ENCODE measurements at regions not wholly inside any gene's neighbourhood (a gene's known extent, or its start where the extent isn't known, plus 50 kb on each side); places are given as distances from the start of the nearest gene placed in this dataset.

DNA sequence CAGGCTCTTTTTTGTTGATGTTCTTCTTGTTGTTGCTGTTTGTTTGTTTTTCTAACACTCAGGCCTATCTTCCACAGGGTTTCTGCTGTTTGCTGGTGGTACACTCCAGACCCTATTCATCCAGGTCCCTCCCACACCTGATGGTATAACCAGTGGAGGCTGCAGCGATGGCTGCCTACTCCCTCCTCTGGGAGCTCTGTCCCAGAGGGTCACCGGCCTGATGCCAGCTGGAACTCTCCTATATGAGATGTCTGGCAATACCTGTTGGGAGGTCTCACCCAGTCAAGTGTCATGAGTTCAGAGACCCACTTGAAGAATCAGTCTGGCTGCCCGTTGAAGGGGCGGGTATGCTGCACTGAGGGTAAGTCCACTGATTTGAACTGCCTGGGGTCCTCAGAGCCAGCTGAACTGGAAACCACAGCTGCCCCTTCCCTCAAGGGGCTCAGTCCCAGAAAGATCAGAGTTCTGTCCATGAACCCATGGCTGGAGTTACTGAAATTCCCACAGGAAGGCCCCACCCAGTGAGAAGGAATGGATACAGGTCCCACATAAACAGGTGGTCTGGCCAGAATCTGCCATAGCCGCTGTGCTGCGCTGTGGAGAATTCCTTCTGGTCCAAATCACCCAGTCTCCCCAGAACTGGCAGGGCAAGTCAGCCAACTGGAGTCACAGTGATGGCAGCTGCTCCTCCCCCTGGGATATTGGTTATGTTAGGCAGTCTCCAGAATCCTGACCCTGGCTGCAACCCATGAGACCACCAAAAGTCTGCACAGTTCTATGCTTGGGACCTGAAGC is 664.4 kb downstream of the FRK start:
- no peak for DNase-seq

- no peak for DNase-seq
These were observed 666.9 kb downstream of the FRK start for GRCh38 chr6:115393821-115394220.

DNA sequence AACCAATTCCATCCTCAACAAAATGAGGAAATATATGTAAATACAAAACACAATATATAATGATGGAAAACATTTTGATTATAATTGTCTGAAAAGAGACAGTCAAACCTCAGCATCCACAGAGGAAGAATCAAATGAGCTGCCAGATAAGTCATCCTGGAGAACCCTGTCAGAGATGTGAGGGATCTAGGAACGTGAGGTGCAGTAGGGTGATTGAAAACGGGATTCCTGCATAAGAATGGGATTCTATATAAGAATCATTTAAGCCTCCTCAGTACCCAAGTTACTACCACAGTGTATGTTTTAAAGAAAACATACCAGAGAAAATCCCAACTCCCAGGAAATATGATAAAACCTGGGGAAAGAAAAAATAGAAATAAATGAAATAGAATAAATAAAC is 690.5 kb downstream of the FRK start:
- DNase-seq: no peak

DNA sequence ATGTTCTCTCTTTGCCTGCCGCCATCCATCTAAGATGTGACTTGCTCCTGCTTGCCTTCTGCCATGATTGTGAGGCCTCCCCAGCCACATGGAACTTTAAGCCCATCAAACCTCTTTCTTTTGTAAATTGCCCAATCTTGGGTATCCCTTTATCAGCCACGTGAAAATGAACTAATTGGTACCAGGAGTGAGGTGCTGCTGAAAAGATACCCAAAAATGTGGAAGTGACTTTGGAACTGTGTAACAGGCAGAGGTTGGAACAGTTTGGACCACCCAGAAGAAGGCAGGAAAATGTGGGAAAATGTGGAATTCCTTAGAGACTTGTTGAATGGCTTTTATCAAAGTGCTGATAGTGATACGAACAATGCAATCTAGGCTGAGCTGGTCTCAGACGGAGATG is 694.9 kb downstream of the FRK start:
- no peak for DNase-seq

DNA sequence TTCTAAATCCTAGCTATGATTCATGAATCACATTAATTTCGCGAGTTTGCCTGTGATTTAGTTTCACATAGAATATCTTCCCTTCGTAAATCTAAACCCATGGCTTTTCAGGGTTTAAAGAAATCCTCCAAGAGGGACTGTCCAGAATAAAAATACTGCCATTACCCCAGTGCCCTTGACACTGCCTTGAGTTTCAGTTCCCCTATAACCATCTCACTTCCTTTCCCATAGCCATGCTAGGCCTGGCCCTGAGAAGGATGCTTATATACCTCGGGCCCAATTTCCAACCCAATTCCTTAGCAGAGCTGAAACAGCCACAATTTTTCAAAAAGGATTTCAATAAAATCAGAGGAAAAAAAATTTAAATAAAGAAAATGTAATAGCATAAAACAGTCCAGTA is 697.3 kb downstream of the FRK start:
- DNase-seq: no peak

GRCh38 chr6:115362234-115362633 is 698.5 kb downstream of the FRK start:
- DNase-seq: no peak

- DNase-seq: peak; percentile 67
These were observed 699.9 kb downstream of the FRK start for GRCh38 chr6:115360602-115361325.

DNA sequence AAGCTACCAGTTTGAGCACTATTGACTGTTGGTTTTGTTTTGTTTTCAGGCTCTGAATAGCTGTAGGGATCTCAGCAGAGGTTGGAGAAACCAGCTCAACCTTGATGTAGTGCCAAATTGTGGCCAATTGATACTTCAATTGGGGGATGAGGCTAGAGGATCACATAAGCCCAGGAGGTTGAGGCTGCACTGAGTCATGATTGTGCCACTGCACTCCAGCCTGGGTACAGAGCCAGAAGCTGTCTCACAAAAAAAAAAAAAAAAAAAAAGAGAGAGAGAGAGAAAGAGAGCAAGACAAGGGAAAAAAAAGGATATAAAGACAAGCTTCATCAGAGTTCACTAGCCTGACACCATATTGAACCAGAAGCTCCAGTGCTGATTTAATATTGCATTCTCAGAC is 702.1 kb downstream of the FRK start:
- no peak for DNase-seq

- no peak for DNase-seq
These were observed 704.3 kb downstream of the FRK start for GRCh38 chr6:115356371-115356770.

- DNase-seq: no peak
These were observed 737.7 kb downstream of the FRK start for GRCh38 chr6:115323001-115323400.

DNA sequence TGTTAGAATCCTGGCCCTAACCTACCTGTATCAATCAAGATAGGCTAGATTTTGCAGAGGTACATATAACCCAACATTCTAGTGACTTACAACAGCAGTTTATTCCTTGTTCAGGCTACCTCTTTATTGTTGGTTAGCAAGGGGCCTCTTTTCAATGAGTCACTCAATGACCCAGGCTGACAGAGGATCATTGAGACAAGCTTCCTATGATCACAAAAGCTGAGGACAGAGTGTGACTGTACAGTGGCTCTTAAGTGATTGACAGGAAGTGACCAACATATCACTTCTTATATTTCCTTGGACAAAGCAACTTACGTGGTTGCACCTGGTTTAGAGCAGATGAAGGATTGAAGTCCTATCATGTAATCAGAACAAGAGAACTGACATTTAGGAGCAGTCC is 740.9 kb downstream of the FRK start:
- no peak for DNase-seq

DNA sequence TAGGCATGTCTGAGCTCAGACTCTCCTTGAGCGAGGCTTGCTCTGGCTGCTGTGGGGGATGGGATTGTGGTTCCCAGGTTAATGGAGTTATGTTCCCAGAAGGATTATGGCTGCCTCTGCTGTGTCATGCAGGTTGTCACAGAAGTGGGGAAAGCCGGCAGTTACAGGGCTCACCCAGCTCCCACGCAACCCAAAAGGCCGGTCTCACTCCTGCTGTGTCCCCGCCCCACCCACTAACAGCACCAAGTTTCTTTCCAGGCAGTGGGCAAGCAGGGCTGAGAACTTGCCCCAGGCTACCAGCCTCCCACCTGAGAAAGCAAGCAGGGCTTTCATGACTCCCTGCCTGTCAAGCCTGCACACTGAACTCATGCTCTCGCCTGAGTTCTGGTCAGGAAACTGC is 750.5 kb downstream of the FRK start:
- no peak for DNase-seq

DNA sequence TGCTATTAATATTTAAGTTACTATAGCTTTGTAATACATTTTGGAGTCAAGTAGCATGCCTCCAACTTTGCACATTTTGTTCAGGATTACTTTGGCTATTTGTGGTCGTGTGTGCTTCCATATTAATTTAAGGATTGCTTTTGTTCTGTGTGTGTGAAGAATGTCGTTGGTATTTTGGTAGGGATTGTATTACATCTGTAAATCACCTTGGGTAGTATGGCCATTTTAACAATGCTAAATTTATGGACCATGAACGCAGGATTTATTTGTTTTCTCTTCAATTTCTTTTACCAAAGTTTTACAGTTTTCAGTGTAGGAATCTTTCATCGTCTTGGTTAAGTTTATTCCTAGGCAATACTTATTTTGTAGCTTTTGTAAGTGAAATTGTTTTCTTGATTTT is 758.0 kb downstream of the FRK start:
- DNase-seq: no peak

DNA sequence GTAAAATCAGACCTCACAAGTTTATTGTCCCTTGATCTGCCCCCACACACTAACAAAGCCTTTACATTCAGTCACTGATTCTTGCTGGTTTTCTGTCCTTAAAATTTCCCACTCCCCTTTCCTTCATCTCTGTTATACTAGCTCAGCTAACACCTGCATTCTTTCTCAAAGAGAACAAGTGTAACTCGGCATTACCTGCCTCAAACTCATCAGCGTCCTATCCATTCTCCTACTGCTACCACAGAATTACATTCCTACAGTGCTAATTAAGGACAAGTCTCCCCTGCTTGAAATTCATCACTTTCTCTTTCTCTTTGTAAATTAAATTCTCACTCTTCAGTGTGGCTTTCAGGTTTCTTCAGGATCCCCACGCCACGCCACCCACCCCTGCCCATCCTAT is 773.2 kb downstream of the FRK start:
- DNase-seq: no peak

GRCh38 chr6:115276881-115277565 is 783.7 kb downstream of the FRK start:
- no peak for DNase-seq

DNA sequence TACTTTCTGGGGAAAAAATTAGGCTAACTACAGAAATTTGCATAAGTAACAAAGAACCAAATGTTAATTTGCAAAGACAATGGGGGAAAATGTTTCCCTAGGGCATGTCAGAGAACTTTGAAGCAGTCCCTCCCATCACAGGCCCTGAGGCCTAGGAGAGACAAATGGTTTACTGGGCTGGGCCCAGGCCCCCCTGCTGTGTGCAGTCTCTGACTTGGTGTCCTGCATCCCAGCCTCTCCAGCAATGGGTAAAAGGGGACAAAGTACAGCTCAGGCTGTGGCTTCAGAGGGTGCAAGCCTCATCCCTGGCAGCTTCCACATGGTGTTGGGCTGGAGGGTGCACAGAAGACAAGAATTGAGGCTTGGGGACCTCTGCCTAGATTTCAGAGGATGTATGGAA is 788.4 kb downstream of the FRK start:
- DNase-seq: no peak

GRCh38 chr6:115271434-115271833 is 789.3 kb downstream of the FRK start:
- no peak for DNase-seq

GRCh38 chr6:115270953-115271352 is 789.7 kb downstream of the FRK start:
- DNase-seq: peak; percentile 88

DNA sequence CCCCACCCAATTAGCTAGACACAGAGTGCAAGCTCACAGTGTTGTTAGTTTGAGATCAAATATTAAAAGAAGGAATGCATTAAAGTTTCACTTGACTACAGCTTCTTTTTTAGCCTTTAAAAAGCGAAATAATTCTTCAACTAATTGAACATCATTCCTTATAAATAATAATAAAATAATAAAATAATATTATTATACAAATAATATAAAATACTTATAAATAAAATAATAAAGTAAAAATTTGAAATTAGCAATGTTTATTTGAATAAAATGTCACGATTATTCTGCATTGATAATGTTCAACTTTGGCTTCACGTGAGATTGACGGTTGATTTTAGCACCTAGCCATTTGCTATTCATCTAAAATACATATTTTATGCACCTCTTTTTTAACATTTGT is 819.3 kb downstream of the FRK start:
- no peak for DNase-seq

DNA sequence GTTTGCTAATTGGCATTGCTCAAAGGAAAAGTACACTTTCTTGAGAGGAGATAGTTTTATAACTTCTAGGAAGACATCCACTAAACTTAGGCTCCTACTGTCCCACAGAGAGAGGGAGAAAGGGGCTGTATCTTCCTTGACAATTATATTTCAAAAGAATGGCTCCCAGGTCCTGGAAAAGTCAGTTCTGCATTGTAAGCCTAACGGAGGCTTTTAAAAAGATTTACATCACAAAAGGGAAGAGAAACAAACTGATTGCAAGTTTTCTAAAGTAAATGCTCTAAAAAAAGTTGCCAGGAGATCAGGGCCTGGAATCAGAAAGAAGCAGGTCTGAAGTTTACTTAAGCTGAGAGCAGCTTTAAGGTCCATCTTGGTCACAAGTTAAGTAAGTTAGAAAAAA is 839.5 kb downstream of the FRK start:
- DNase-seq: no peak

DNA sequence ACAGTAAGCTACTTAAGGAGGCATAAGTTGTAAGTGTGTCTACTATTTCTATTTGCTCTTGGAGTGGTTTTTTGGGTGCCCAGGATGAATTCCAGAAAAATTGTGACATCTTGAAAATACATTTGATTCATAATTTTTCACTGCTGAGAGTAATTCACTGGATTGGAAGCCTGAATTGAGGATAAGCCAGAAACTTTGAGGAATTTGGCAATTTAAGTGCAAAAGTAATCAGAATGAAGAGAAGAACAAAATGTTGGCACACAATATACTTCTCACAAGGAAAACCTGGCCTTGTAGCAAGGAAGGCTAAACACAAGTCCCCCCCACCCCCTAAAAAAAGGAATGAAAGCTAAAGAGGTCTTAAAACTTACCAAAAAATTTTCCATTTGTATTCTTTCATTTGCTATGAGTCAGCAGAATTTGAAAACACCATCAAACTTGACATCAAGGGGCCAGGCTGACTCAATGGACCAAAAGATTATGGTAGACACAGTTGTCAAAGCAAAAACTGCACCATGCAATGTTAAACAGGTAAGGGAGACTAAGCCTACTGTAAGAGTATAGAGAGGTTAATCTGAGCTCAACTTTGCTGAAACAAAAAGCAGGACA is 840.0 kb downstream of the FRK start:
- DNase-seq: no peak

- DNase-seq: no peak
These were observed 841.0 kb downstream of the FRK start for GRCh38 chr6:115219645-115220044.

DNA sequence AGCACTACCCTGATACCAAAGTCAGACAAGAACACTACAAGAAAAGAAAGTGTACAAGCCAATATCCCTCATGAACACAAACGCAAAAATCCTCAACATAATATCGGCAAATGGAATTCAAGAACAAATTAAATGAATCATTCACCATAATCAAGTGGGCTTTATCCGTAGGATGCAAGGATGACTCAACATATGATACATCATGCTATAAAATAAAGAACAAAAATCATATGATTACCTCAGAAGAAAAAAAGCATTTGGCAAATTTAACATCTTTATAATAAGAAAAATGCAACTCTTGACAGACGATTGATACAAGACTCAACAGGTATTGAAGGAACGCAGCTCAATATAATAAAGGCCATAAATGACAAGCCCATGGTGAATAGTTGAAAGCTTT is 843.9 kb downstream of the FRK start:
- DNase-seq: no peak

- DNase-seq: no peak
These were observed 846.4 kb downstream of the FRK start for GRCh38 chr6:115214283-115214682.
